ENCODE measurements at regions not wholly inside any gene's neighbourhood (a gene's known extent, or its start where the extent isn't known, plus 50 kb on each side); places are given as distances from the start of the nearest gene placed in this dataset.

DNA sequence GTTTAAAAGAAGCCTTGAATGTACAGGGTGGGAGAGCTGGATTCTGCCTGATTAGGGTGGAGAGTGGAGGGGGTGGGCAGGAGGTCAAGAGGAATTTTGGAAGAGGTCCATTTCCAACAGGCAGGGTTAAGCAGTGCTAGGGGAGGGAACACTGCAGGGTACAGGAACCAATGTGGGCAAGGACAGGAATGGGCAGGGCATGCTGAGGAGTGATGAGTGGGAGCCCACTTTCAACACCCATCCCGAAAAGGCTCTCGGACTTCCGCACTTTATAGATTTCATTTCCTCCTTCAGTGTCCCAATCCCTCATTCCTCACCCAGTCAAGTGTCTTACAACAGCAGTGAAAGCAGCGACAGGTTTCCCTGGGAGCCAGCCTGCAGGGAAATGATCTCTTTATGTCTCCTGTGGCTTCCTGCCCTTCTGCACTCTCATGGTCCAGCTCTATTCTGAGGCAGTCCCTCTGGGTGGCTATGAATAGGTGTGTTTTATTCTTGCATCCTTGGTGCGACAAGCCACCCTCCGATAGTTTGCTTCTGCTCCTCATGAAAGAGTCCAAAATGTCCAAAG lies 50.5 kb upstream of the ZNF507 start:
- H3K27ac ChIP-seq (ENCODE audit: low read depth, low read length) = no peak overlapping the region

More for the DNA sequence above, 50.5 kb upstream of the ZNF507 start:
- Histone ChIP-seq H3K36me3 (ENCODE audit: control insufficient read depth, insufficient read depth, low read length) (no peaks in the 10 kb centered on the region), H3K4me1 (ENCODE audit: control insufficient read depth, insufficient read depth, low read length) (no peaks in the 10 kb centered on the region), H3K9ac (ENCODE audit: low read depth, low read length) (no peak overlapping the region), H3K9me3 (ENCODE audit: control insufficient read depth, insufficient read depth, low read length) (no peaks in the 10 kb centered on the region), H3K27me3 (ENCODE audit: control insufficient read depth, insufficient read depth, low read length) (no peaks in the 10 kb centered on the region), H3K4me3 (ENCODE audit: low read depth, low read length) (no peak overlapping the region)

Data from HUES48 (cell line).